ENCODE measurements at regions not wholly inside any gene's neighbourhood (a gene's known extent, or its start where the extent isn't known, plus 50 kb on each side); places are given as distances from the start of the nearest gene placed in this dataset.

DNA sequence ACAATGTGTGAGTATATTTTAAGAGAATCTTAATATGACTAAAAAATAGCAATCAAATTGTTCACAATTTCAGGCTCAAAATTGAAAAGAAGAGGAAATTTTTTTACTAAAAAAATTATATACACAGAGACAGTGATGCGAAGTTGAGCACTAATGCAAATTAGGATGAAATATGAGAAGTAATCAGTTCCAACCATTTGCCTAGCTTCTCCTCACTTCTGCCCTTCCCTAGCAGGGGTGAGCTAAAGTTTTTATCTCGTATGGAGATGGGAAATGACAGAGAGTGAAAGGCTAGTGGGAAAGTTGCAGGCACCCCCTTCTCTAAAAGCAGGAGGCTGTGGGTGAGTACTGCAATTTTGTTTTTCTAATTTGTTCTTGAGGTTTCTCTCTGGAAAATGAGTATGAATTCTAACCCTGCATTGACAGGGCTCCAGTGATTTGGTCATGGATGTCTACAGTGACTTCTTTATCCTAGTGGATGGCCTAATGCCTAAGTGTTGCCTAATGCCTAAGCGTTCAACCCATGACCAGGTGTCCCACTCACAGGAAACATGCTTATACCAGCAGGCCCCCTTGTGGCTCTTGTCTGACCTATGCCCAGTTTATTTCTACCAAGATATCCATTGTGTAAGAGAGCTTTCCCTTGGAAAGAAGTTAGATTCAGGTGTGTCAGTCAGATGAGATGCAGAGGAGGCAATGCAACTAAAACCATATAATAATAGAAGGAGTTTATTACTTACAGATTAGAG lies 78.0 kb upstream of the HNMT start:
- DNase-seq (ENCODE audit: low read depth): peak; percentile 23
- H3K4me3 ChIP-seq (ENCODE audit: low read depth, low read length): no peak overlapping the region
- no peak for TF ChIP-seq POLR2A (IDR thresholded peaks at IDR 0.05; ENCODE audit: extremely low read depth, insufficient read length)
- TF ChIP-seq, protein P1, sequence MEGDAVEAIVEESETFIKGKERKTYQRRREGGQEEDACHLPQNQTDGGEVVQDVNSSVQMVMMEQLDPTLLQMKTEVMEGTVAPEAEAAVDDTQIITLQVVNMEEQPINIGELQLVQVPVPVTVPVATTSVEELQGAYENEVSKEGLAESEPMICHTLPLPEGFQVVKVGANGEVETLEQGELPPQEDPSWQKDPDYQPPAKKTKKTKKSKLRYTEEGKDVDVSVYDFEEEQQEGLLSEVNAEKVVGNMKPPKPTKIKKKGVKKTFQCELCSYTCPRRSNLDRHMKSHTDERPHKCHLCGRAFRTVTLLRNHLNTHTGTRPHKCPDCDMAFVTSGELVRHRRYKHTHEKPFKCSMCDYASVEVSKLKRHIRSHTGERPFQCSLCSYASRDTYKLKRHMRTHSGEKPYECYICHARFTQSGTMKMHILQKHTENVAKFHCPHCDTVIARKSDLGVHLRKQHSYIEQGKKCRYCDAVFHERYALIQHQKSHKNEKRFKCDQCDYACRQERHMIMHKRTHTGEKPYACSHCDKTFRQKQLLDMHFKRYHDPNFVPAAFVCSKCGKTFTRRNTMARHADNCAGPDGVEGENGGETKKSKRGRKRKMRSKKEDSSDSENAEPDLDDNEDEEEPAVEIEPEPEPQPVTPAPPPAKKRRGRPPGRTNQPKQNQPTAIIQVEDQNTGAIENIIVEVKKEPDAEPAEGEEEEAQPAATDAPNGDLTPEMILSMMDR (IDR thresholded peaks at IDR 0.05; ENCODE audit: low read depth, low read length): peak; percentile 19

DNA sequence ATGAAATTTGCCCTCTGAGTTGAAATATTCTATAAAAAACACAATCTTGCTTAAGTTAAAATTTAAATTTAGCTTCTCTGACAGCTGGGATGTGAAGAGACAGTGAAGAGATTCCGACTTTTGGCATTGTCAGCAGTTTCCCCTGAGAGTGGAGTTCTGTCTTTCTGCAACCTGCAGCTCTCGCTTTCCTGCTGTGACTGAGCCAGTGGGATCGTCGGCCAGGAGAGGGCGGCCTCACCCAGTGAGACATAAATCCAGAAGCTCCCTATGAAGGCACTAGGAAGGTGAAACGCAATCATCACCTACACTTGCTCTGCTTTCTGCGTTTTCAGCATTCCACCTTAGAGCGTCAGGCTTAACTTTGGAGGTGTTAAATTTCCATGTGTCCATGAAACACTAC lies 75.4 kb upstream of the HNMT start:
- H3K4me3 ChIP-seq (ENCODE audit: low read depth, low read length): no peak overlapping the region
- TF ChIP-seq, protein P2, sequence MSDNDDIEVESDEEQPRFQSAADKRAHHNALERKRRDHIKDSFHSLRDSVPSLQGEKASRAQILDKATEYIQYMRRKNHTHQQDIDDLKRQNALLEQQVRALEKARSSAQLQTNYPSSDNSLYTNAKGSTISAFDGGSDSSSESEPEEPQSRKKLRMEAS (IDR thresholded peaks at IDR 0.05; ENCODE audit: low read depth, low read length): no peak
- TF ChIP-seq, protein P1 (IDR thresholded peaks at IDR 0.05; ENCODE audit: low read depth, low read length): peak; percentile 50
- peak; percentile 35 for DNase-seq (ENCODE audit: low read depth)

DNA sequence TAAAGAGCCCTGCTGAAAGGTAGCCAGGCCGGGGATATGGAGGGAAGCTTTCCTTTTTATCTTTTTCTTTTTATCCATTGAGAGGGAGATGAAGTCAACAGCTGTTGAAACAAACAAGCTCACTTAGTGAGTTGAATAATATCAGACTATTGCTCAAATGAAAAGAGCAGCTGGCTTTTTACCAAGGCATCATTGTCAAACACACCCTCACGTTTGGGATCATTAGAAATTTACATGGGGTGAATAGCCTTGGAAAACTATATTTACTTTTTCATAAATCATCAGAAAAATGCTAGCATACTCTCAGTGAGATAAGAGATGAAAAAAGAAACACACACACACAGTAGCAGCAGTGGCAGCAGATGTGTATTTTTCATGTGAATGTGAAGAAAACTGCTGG lies 71.5 kb upstream of the HNMT start:
- H3K4me3 ChIP-seq (ENCODE audit: low read depth, low read length): no peak overlapping the region
- no peak for DNase-seq (ENCODE audit: low read depth)
- TF ChIP-seq, protein P1 (IDR thresholded peaks at IDR 0.05; ENCODE audit: low read depth, low read length): no peak
- TF ChIP-seq POLR2A (IDR thresholded peaks at IDR 0.05; ENCODE audit: extremely low read depth, insufficient read length): no peak
- TF ChIP-seq, protein P2 (IDR thresholded peaks at IDR 0.05; ENCODE audit: low read depth, low read length): no peak
- TF ChIP-seq MYC (IDR thresholded peaks at IDR 0.05; ENCODE audit: low read depth, low read length): no peak

DNA sequence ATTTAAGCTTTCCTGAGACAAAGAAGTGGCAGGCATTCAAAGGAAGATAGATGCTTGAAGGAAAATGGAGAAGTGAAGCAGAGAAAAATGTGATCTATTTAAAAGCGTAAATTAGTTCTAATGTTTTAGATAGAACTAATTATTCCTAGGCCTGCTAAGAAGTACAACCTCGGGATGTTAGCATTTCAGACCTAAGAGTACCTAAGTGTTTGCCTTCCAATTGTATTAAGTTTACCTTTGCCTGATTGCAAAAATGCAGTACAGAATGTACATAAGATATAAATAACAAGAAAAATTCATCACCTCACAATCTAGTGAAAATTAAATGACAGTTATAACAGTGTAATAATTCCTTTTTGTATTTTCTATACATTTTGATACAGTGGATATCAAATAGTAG lies 71.1 kb upstream of the HNMT start:
- no peak for DNase-seq (ENCODE audit: low read depth)
- H3K4me3 ChIP-seq (ENCODE audit: low read depth, low read length): no peak overlapping the region
- no peak for TF ChIP-seq POLR2A (IDR thresholded peaks at IDR 0.05; ENCODE audit: extremely low read depth, insufficient read length)
- TF ChIP-seq, protein P1 (IDR thresholded peaks at IDR 0.05; ENCODE audit: low read depth, low read length): no peak
- TF ChIP-seq MYC (IDR thresholded peaks at IDR 0.05; ENCODE audit: low read depth, low read length): no peak
- TF ChIP-seq, protein P2 (IDR thresholded peaks at IDR 0.05; ENCODE audit: low read depth, low read length): no peak

DNA sequence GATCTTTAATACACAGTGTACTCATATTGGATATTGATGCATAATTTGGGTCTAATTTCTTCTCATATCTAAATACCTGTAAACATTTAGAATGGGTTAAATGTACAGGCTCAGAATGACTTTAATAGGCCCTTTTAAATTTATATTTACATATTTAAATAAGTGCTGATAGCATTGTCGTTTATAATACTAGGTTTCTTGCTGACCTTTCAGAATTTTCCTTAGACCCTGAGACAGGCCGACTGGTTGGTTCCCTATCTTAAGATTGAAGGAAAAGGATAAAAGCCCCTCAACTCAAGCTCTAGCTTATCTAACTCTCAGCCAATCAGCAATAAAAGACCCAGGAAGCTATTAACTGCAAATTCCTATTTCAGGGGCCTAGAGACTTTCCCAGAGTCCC lies 67.8 kb upstream of the HNMT start:
- TF ChIP-seq, protein P2 (IDR thresholded peaks at IDR 0.05; ENCODE audit: low read depth, low read length): no peak
- TF ChIP-seq, protein P1 (IDR thresholded peaks at IDR 0.05; ENCODE audit: low read depth, low read length): no peak
- TF ChIP-seq POLR2A (IDR thresholded peaks at IDR 0.05; ENCODE audit: extremely low read depth, insufficient read length): no peak
- no peak for TF ChIP-seq MYC (IDR thresholded peaks at IDR 0.05; ENCODE audit: low read depth, low read length)
- DNase-seq (ENCODE audit: low read depth): no peak
- H3K4me3 ChIP-seq (ENCODE audit: low read depth, low read length): no peak overlapping the region

DNA sequence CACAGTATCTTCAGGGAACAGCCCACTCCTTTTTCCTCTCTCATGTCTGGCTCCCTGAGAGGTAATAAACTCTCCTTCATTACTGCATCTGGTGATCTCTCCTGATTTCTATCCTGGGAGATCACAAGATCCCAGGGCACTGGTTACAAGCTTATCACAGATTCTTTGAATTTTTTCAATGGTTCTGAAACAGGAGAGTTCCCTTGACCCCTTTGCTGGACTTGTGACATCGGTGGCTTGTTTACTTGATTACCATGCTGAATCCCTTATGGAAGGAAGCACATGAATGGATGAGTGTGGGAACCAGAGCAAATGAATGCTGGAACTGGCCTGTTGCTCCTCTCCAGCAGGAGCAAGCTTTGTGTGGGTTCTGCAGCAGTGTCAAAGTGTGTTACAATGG lies 67.2 kb upstream of the HNMT start:
- no peak for DNase-seq (ENCODE audit: low read depth)
- H3K4me3 ChIP-seq (ENCODE audit: low read depth, low read length): no peak overlapping the region
- TF ChIP-seq MYC (IDR thresholded peaks at IDR 0.05; ENCODE audit: low read depth, low read length) (no peak), POLR2A (IDR thresholded peaks at IDR 0.05; ENCODE audit: extremely low read depth, insufficient read length) (no peak)
- TF ChIP-seq, protein P2 (IDR thresholded peaks at IDR 0.05; ENCODE audit: low read depth, low read length): no peak
- TF ChIP-seq, protein P1 (IDR thresholded peaks at IDR 0.05; ENCODE audit: low read depth, low read length): no peak
